Trophoblast cell (in vitro differentiated cells and primary cell): ENCODE measurements at regions not wholly inside any gene's neighbourhood (a gene's known extent, or its start where the extent isn't known, plus 50 kb on each side); places are given as distances from the start of the nearest gene placed in this dataset.

Source experiments
- DNase-seq, 2 donors: peaks; one replicate each; pipeline ENCODE4 v3.0.0-alpha.2; 2016
- H2AFZ ChIP-seq: 2 replicates; pipeline ENCODE4 v1.6.1; 2013; ENCODE audit warnings: low read length, moderate library complexity, mild to moderate bottlenecking; ENCODE audit not compliant: insufficient read depth, poor library complexity
- H2AK5ac ChIP-seq: 2 replicates; pipeline ENCODE4 v1.6.1; 2013; ENCODE audit warnings: mild to moderate bottlenecking, low read length
- H2BK120ac ChIP-seq: 2 replicates; pipeline ENCODE4 v1.6.1; 2013; ENCODE audit warnings: low read length, mild to moderate bottlenecking, moderate library complexity; ENCODE audit not compliant: insufficient read depth, poor library complexity
- H2BK12ac ChIP-seq: 2 replicates; pipeline ENCODE4 v1.6.1; 2013; ENCODE audit warnings: mild to moderate bottlenecking, low read length, moderate library complexity
- H2BK5ac ChIP-seq: 2 replicates; pipeline ENCODE4 v1.6.1; 2013; ENCODE audit warnings: low read length, low read depth, moderate library complexity, mild to moderate bottlenecking; ENCODE audit not compliant: poor library complexity
- H3K14ac ChIP-seq: 2 replicates; pipeline ENCODE4 v1.6.1; 2013; ENCODE audit warnings: mild to moderate bottlenecking, low read length
- H3K18ac ChIP-seq: 2 replicates; pipeline ENCODE4 v1.6.1; 2013; ENCODE audit warnings: mild to moderate bottlenecking, low read length
- H3K23ac ChIP-seq: 2 replicates; pipeline ENCODE4 v1.6.1; 2013; ENCODE audit warnings: low read length
- H3K27ac ChIP-seq: 2 replicates; pipeline ENCODE4 v1.5.1; 2013; ENCODE audit warnings: low read depth, mild to moderate bottlenecking, inconsistent platforms, low read length, moderate library complexity
- H3K27me3 ChIP-seq: 2 replicates; pipeline ENCODE4 v1.6.1; 2013; ENCODE audit warnings: inconsistent platforms, mild to moderate bottlenecking, low read length, moderate library complexity; ENCODE audit not compliant: insufficient read depth
- H3K36me3 ChIP-seq, 2 experiments: 1 replicate in 1 of 2; 2 replicates in 1 of 2; pipeline ENCODE4 v1.6.1; 2013; ENCODE audit warnings: low read length in 2 of 2, mild to moderate bottlenecking in 2 of 2, moderate library complexity in 1 of 2; ENCODE audit not compliant: insufficient read depth in 2 of 2, control insufficient read depth in 1 of 2
- H3K4ac ChIP-seq: 2 replicates; pipeline ENCODE4 v1.6.1; 2013; ENCODE audit warnings: low read depth, mild to moderate bottlenecking, low read length, moderate library complexity
- H3K4me1 ChIP-seq, 2 experiments: 1 replicate in 1 of 2; 2 replicates in 1 of 2; pipeline ENCODE4 v1.6.1; 2013; ENCODE audit warnings: low read length in 2 of 2, mild to moderate bottlenecking in 2 of 2, moderate library complexity in 1 of 2; ENCODE audit not compliant: insufficient read depth in 2 of 2, control insufficient read depth in 1 of 2
- H3K4me2 ChIP-seq: 2 replicates; pipeline ENCODE4 v1.6.1; 2013; ENCODE audit warnings: inconsistent platforms, mild to moderate bottlenecking, low read length, moderate library complexity
- H3K4me3 ChIP-seq: 2 replicates; pipeline ENCODE4 v1.5.1; 2013; ENCODE audit warnings: mild to moderate bottlenecking, low read depth, low read length, inconsistent platforms
- H3K79me1 ChIP-seq: one replicate; pipeline ENCODE4 v1.6.1; 2013; ENCODE audit warnings: low read length
- H3K79me2 ChIP-seq: 2 replicates; pipeline ENCODE4 v1.6.1; 2013; ENCODE audit warnings: low read length, mild to moderate bottlenecking; ENCODE audit not compliant: control insufficient read depth, insufficient read depth, poor library complexity
- H3K9ac ChIP-seq: 2 replicates; pipeline ENCODE4 v1.6.1; 2013; ENCODE audit warnings: mild to moderate bottlenecking, low read length
- H3K9me3 ChIP-seq: 2 replicates; pipeline ENCODE4 v1.6.1; 2013; ENCODE audit warnings: low read depth, mild to moderate bottlenecking, control low read depth, inconsistent platforms, low read length; ENCODE audit not compliant: insufficient read depth
- H4K12ac ChIP-seq: 2 replicates; pipeline ENCODE4 v1.6.1; 2013; ENCODE audit warnings: low read depth, mild to moderate bottlenecking, low read length, moderate library complexity
- H4K8ac ChIP-seq: 2 replicates; pipeline ENCODE4 v1.6.1; 2013; ENCODE audit warnings: low read depth, mild to moderate bottlenecking, low read length, moderate library complexity
- H4K91ac ChIP-seq: one replicate; pipeline ENCODE4 v1.6.1; 2013; ENCODE audit warnings: low read depth, mild to moderate bottlenecking, low read length, moderate library complexity
- WGBS: extraction: QIAGEN DNeasy Blood & Tissue Kit; methylation state at CpG from one replicate; pipeline ENCODE4 v1.1.7; 2013; ENCODE audit warnings: missing lambda C conversion rate; ENCODE audit not compliant: insufficient read length, insufficient coverage; ENCODE audit errors: extremely low coverage; 5-methylcytosine and 5-hydroxymethylcytosine counted together

DNA sequence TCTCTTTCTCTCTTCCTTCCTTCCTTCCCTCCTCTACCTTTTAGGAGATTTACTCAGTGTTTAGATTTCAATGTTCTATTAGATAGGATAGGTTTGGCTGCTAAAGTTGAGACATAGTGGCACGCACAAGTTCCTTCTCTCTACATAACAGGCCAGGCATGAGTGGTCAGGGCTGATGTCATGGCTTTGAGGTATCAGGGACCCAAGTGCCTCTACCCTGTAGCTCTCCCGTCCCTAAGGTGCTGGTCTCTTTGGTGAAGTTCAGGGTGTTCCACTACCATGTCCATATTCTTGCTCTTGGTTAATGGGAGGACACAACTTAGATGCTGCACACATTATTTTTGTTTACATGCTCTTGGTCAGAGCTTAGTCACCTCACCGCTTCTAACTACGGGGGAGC lies 245.3 kb downstream of the QKI start:
- no peak overlapping the region for H2BK120ac ChIP-seq
- H3K18ac ChIP-seq: no peak overlapping the region
- H2AFZ ChIP-seq: no peak overlapping the region
- no CpG with 5 or more reads among the region's 4 CpGs for WGBS
- no peak overlapping the region for H3K14ac ChIP-seq
- H3K79me2 ChIP-seq: no peaks in the 10 kb centered on the region
- H2BK12ac ChIP-seq: no peak overlapping the region
- no peak overlapping the region for H2AK5ac ChIP-seq
- no peaks in the 10 kb centered on the region for H3K79me1 ChIP-seq
- H3K23ac ChIP-seq: no peak overlapping the region
- DNase-seq: no peak
- no peaks in the 10 kb centered on the region for H3K9me3 ChIP-seq
- H3K4me3 ChIP-seq: no peak overlapping the region
- no peak overlapping the region for H2BK5ac ChIP-seq
- no peaks in the 10 kb centered on the region for H3K36me3 ChIP-seq
- H3K9ac ChIP-seq: no peak overlapping the region
- H3K4me1 ChIP-seq: no peaks in the 10 kb centered on the region
- H3K4ac ChIP-seq: no peak overlapping the region
- no peak overlapping the region for H3K27ac ChIP-seq
- no peak overlapping the region for H4K12ac ChIP-seq
- no peak overlapping the region for H3K4me2 ChIP-seq
- H4K8ac ChIP-seq: no peak overlapping the region
- H4K91ac ChIP-seq: no peak overlapping the region
- no peaks in the 10 kb centered on the region for H3K27me3 ChIP-seq

DNA sequence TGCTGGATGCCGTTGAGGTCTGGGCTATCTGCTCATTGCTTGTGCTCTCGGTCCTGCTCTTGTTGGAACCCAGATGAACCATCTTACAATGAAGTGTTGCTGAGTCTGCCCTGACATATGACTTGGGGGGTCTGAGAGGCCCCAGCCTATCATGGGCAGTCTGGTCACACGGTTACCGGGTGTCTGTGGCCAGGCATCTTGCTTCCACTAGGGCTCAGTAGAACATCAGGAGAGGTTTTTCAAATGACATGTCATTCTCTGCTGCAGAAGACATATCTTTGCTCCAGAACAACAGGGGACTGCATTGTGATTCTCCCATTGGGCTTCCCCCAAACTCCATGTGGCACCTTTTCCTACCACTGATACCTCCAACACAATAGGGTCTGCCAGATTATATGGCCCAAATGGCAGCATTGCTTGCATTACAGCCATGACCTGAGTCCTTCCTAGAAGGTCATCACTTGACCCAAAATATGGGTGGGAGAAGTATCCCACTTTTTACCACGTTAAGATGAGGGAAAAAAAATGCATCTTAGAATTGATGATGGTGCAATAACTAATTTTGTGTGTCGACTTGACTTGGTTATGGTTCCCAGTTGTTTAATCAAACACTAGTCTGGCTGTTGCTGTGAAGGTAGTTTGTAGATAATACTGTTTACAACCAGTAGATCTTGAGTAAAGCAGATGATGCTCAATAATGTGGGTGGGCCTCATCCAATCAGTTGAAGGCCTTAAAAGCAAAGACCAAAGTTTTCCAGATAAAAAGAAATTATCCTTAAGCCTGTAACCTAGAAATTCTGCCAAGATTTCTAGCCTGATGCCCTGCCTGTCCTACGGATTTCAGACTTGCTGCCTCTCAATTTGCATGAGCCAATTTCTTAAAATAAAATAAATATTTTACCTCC lies 241.0 kb downstream of the QKI start:
- H3K79me1 ChIP-seq: no peaks in the 10 kb centered on the region
- no peak overlapping the region for H4K12ac ChIP-seq
- H4K8ac ChIP-seq: no peak overlapping the region

DNA sequence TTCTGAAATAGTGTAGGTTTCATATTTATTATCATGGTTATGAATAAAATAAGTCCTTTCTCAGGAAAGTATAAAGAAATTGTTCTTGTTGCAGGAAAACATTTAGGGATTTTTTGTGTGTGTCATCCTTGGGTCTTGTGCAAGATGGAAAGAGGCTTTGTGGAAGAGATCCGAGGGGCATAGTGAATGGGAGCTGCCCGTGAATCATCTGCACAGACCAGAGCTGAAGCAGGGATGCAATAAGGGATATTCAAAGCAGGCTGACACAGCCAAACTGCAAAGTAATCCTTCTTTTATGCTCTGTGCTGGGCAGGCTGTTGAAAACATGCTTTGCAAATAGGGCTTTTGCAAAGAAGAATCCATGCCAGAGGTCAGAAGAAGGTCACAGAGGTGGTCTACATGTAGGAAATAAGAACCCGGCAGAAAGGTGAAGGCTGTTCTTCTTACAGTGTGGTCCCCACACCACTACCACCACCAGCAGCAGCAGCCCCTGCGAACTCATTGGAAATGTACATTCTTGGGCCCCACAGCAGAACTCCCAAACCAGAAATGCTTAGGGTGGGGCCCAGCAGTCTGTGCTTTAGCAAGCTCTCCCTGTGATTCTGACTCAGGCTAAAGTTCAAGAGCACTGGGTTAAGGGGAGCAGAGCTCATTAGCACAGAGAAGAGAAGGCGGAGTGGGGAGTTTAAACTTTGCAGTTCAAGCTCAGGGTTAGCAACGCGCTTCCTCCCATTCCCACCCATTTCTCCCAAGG lies 237.6 kb downstream of the QKI start:
- H3K9me3 ChIP-seq: no peaks in the 10 kb centered on the region
- H3K79me1 ChIP-seq: no peaks in the 10 kb centered on the region
- no peaks in the 10 kb centered on the region for H3K79me2 ChIP-seq
- no peak overlapping the region for H3K4me3 ChIP-seq
- no CpG with 5 or more reads among the region's 7 CpGs for WGBS
- H3K9ac ChIP-seq: no peak overlapping the region
- no peak overlapping the region for H2BK120ac ChIP-seq
- H4K91ac ChIP-seq: no peak overlapping the region
- H3K18ac ChIP-seq: no peak overlapping the region
- no peak overlapping the region for H3K23ac ChIP-seq
- H3K27ac ChIP-seq: no peak overlapping the region
- no peaks in the 10 kb centered on the region for H3K36me3 ChIP-seq
- no peak overlapping the region for H2BK12ac ChIP-seq
- no peak overlapping the region for H2AK5ac ChIP-seq
- no peak overlapping the region for H2AFZ ChIP-seq
- H3K4ac ChIP-seq: no peak overlapping the region
- no peaks in the 10 kb centered on the region for H3K27me3 ChIP-seq
- H4K12ac ChIP-seq: no peak overlapping the region
- no peak overlapping the region for H2BK5ac ChIP-seq
- no peak overlapping the region for H3K14ac ChIP-seq
- peak in 1 of 2 donors; percentile 11 for DNase-seq
- H3K4me2 ChIP-seq: no peak overlapping the region
- no peaks in the 10 kb centered on the region for H3K4me1 ChIP-seq
- no peak overlapping the region for H4K8ac ChIP-seq

More for the DNA sequence above, 241.0 kb downstream of the QKI start:
- DNase-seq: no peak
- H3K4ac ChIP-seq: no peak overlapping the region
- H3K4me2 ChIP-seq: no peak overlapping the region
- H3K9me3 ChIP-seq: no peaks in the 10 kb centered on the region
- no peak overlapping the region for H2AK5ac ChIP-seq
- no peak overlapping the region for H3K23ac ChIP-seq
- no peak overlapping the region for H3K18ac ChIP-seq
- no peaks in the 10 kb centered on the region for H3K27me3 ChIP-seq
- H3K9ac ChIP-seq: no peak overlapping the region
- H2AFZ ChIP-seq: no peak overlapping the region
- no peak overlapping the region for H2BK12ac ChIP-seq
- no peak overlapping the region for H2BK120ac ChIP-seq
- no peak overlapping the region for H2BK5ac ChIP-seq
- WGBS: no CpG with 5 or more reads among the region's 7 CpGs
- no peaks in the 10 kb centered on the region for H3K79me2 ChIP-seq
- no peaks in the 10 kb centered on the region for H3K4me1 ChIP-seq
- no peak overlapping the region for H3K14ac ChIP-seq
- H3K36me3 ChIP-seq: no peaks in the 10 kb centered on the region
- no peak overlapping the region for H3K27ac ChIP-seq
- no peak overlapping the region for H3K4me3 ChIP-seq
- no peak overlapping the region for H4K91ac ChIP-seq

DNA sequence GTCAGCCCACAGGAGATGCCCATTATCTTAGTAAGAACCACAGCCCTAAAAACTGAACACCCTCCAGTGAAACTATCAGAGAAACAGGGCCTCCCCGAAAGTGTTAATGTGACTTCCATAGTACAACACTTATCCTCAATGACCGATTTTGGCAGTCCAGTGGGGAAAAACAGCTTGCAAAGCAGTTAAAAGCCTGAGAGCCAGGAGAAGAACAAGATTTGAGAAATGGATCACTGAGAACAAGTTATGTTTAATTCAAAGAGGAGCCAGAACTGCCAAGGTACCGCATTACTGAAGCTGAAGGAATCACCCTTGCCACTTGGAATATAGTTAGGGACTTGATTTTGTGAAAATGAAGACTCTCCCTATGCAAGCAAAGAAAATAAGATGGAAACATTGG lies 236.9 kb downstream of the QKI start:
- no peaks in the 10 kb centered on the region for H3K79me2 ChIP-seq
- H3K23ac ChIP-seq: no peak overlapping the region
- H3K14ac ChIP-seq: no peak overlapping the region
- H3K79me1 ChIP-seq: no peaks in the 10 kb centered on the region
- H4K8ac ChIP-seq: no peak overlapping the region
- H4K91ac ChIP-seq: no peak overlapping the region
- H2AK5ac ChIP-seq: no peak overlapping the region
- DNase-seq: no peak
- no peak overlapping the region for H2BK12ac ChIP-seq
- no peaks in the 10 kb centered on the region for H3K4me1 ChIP-seq
- no peak overlapping the region for H2AFZ ChIP-seq
- WGBS: no CpG with 5 or more reads among the region's 3 CpGs
- no peak overlapping the region for H2BK5ac ChIP-seq
- H3K4me3 ChIP-seq: no peak overlapping the region
- no peak overlapping the region for H3K18ac ChIP-seq
- H3K4me2 ChIP-seq: no peak overlapping the region
- H3K9ac ChIP-seq: no peak overlapping the region
- H3K36me3 ChIP-seq: no peaks in the 10 kb centered on the region
- no peaks in the 10 kb centered on the region for H3K9me3 ChIP-seq
- H3K27ac ChIP-seq: no peak overlapping the region
- no peaks in the 10 kb centered on the region for H3K27me3 ChIP-seq
- no peak overlapping the region for H2BK120ac ChIP-seq
- H3K4ac ChIP-seq: no peak overlapping the region
- no peak overlapping the region for H4K12ac ChIP-seq
